GM23338 (cell line): ENCODE measurements at regions not wholly inside any gene's neighbourhood (a gene's known extent, or its start where the extent isn't known, plus 50 kb on each side); places are given as distances from the start of the nearest gene placed in this dataset.

Experiments used
- ATAC-seq: fragments of 200-7000 bp; cut with Tn5 transposase; 3 replicates; pipeline ENCODE4 v1.9.1; 2020
- DNase-seq: peaks from one replicate; pipeline ENCODE4 v3.0.0-alpha.2; 2015; ENCODE audit warnings: low spot score
- H2AFZ ChIP-seq: fragments of 200-600 bp; sonication (generic); 2 replicates; pipeline ENCODE4 v1.8.0; 2016; ENCODE audit warnings: antibody characterized with exemption, mild to moderate bottlenecking, moderate library complexity
- H3F3A ChIP-seq: fragments of 200-600 bp; sonication (generic); replicated peaks from 2 replicates; pipeline ENCODE4 v1.8.0; 2017; ENCODE audit warnings: antibody characterized with exemption, mixed run types, low read depth
- H3K27ac ChIP-seq: fragments of 200-600 bp; sonication (generic); 2 replicates; pipeline ENCODE4 v1.6.1; 2016; ENCODE audit warnings: low read depth
- H3K27me3 ChIP-seq: fragments of 200-600 bp; sonication (generic); 2 replicates; pipeline ENCODE4 v1.8.0; 2016; ENCODE audit warnings: mild to moderate bottlenecking, mixed run types, moderate library complexity; ENCODE audit not compliant: insufficient read depth
- H3K36me3 ChIP-seq: fragments of 200-600 bp; sonication (generic); 2 replicates; pipeline ENCODE4 v1.8.0; 2016; ENCODE audit warnings: mild to moderate bottlenecking; ENCODE audit not compliant: insufficient read depth
- H3K4me1 ChIP-seq: fragments of 200-600 bp; sonication (generic); 2 replicates; pipeline ENCODE4 v1.8.0; 2016; ENCODE audit warnings: mild to moderate bottlenecking, moderate library complexity; ENCODE audit not compliant: insufficient read depth
- H3K4me2 ChIP-seq: fragments of 200-600 bp; sonication (generic); 2 replicates; pipeline ENCODE4 v1.7.1; 2017; ENCODE audit warnings: mixed run types
- H3K4me3 ChIP-seq: fragments of 200-600 bp; sonication (generic); 2 replicates; pipeline ENCODE4 v1.6.1; 2016; ENCODE audit warnings: mixed run types
- H3K79me2 ChIP-seq: fragments of 200-600 bp; sonication (generic); replicated peaks from 2 replicates; pipeline ENCODE4 v1.8.0; 2017; ENCODE audit warnings: mild to moderate bottlenecking; ENCODE audit not compliant: insufficient read depth
- H3K9me2 ChIP-seq: fragments of 200-600 bp; sonication (generic); 2 replicates; pipeline ENCODE4 v1.8.0; 2017; ENCODE audit not compliant: insufficient read depth
- H4K20me1 ChIP-seq: fragments of 200-600 bp; sonication (generic); replicated peaks from 2 replicates; pipeline ENCODE4 v1.8.0; 2017; ENCODE audit warnings: mild to moderate bottlenecking; ENCODE audit not compliant: insufficient read depth
- H3K27ac Mint-ChIP-seq: 2 replicates; pipeline ENCODE4 v1.8.0; 2020; ENCODE audit warnings: inconsistent platforms, mild to moderate bottlenecking, moderate library complexity, mixed read lengths
- H3K27me3 Mint-ChIP-seq: 3 replicates; pipeline ENCODE4 v1.8.0; 2022; ENCODE audit warnings: low read depth, mild to moderate bottlenecking, moderate library complexity, mixed read lengths, inconsistent platforms; ENCODE audit not compliant: insufficient read depth, poor library complexity
- H3K36me3 Mint-ChIP-seq: 3 replicates; pipeline ENCODE4 v1.8.0; 2021; ENCODE audit warnings: low read depth, mild to moderate bottlenecking, inconsistent platforms, moderate library complexity, mixed read lengths
- H3K4me1 Mint-ChIP-seq: 3 replicates; pipeline ENCODE4 v1.8.0; 2020; ENCODE audit warnings: mild to moderate bottlenecking, inconsistent platforms, mixed read lengths
- H3K4me3 Mint-ChIP-seq: 3 replicates; pipeline ENCODE4 v1.8.0; 2021; ENCODE audit warnings: moderate library complexity, mild to moderate bottlenecking, inconsistent platforms, mixed read lengths
- H3K9me3 Mint-ChIP-seq: 3 replicates; pipeline ENCODE4 v1.8.0; 2020; ENCODE audit warnings: moderate library complexity, mild to moderate bottlenecking, inconsistent platforms, mixed read lengths
- CREB1 ChIP-seq: fragments of 250-450 bp; sonication (Bioruptor Pico); IDR thresholded peaks from 2 replicates; pipeline ENCODE4 v1.5.0; 2020; ENCODE audit warnings: low read depth, mild to moderate bottlenecking, moderate library complexity
- EZH2 ChIP-seq: fragments of 200-600 bp; sonication (generic); IDR thresholded peaks from one replicate; pipeline ENCODE4 v1.8.0; 2017; ENCODE audit warnings: antibody characterized with exemption, mild to moderate bottlenecking, low read depth; ENCODE audit not compliant: unreplicated experiment
- JUNB ChIP-seq: IDR thresholded peaks from one replicate; pipeline ENCODE4 v1.6.1; 2016; ENCODE audit warnings: antibody characterized with exemption; ENCODE audit not compliant: unreplicated experiment
- NANOG ChIP-seq: IDR thresholded peaks from 2 replicates; pipeline ENCODE4 v1.6.1; 2016; ENCODE audit warnings: antibody characterized with exemption, borderline replicate concordance
- POLR2AphosphoS5 ChIP-seq: IDR thresholded peaks from 2 replicates; pipeline ENCODE4 v1.6.1; 2016; ENCODE audit warnings: antibody characterized with exemption, low read depth
- STAT1 ChIP-seq: IDR thresholded peaks from one replicate; pipeline ENCODE4 v1.6.1; 2016; ENCODE audit warnings: antibody characterized with exemption; ENCODE audit not compliant: unreplicated experiment
- ZNF114 ChIP-seq: fragments of 250-450 bp; sonication (Bioruptor Pico); IDR thresholded peaks from 2 replicates; pipeline ENCODE4 v1.5.0; 2020; ENCODE audit warnings: mild to moderate bottlenecking, moderate library complexity
- ZNF331 ChIP-seq: fragments of 250-450 bp; sonication (Bioruptor Pico); IDR thresholded peaks from 2 replicates; pipeline ENCODE4 v1.5.0; 2020; ENCODE audit warnings: low read depth, mild to moderate bottlenecking, moderate library complexity
- TF ChIP-seq, protein P1 (sequence below), 2 experiments: fragments of 200-600 bp in 1 of 2; sonication (generic) in 1 of 2; conservative IDR thresholded peaks; 2 replicates each; pipeline versions ENCODE4 v1.5.1 to v1.6.1; 2016 to 2017; ENCODE audit warnings: antibody characterized with exemption in 2 of 2, low read depth in 2 of 2, mild to moderate bottlenecking in 2 of 2, moderate library complexity in 1 of 2
- TF ChIP-seq, protein P2 (sequence below): fragments of 250-450 bp; sonication (Bioruptor Pico); IDR thresholded peaks from 2 replicates; pipeline ENCODE4 v1.5.0; 2020; ENCODE audit warnings: mild to moderate bottlenecking, moderate library complexity
- TF ChIP-seq, protein P3 (sequence below): IDR thresholded peaks from one replicate; pipeline ENCODE4 v1.6.1; 2018; ENCODE audit warnings: antibody characterized with exemption; ENCODE audit not compliant: unreplicated experiment
- TF ChIP-seq, protein P4 (sequence below): IDR thresholded peaks from 2 replicates; pipeline ENCODE4 v1.6.1; 2016; ENCODE audit warnings: antibody characterized with exemption

DNA sequence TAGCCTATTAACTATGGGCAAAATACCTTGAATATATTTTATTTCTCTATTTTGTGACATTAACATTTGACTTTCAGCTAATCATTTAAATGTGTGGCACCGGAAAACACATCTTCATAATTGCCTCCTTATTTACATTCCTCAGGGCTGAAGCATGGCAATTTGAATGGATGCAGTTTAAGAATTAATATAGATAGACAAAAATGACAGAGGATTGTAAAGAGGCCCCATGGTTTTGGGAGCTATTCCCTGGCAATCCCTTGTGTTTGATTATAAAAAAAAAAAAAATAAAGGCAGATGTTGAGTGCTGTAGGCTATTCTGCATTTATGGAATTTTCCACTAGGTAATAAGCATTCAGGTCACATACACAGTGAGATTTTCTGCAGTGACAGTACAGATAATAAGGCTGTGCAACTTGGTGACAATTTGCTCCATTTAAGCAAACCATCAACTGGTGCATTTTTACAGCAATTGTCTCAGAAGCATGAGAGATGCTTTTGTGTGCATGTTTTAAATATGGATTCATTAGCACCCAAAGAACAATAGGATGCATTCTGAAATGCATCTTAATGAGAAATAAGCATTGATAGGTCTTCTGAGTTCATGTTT, 123.2 kb upstream of the SLC38A4 start:
- Histone ChIP-seq H3K27me3 (no peaks in the 10 kb centered on the region), H4K20me1 (no peaks in the 10 kb centered on the region), H3K79me2 (no peaks in the 10 kb centered on the region), H3K27ac (no peak overlapping the region), H3K4me2 (no peak overlapping the region), H3K36me3 (no peaks in the 10 kb centered on the region), H3K9me2 (no peaks in the 10 kb centered on the region), H2AFZ (no peak overlapping the region), H3K4me3 (no peak overlapping the region), H3F3A (no peaks in the 10 kb centered on the region), H3K4me1 (no peaks in the 10 kb centered on the region)
- Mint-ChIP-seq H3K27me3 (no peaks in the 10 kb centered on the region), H3K9me3 (no peaks in the 10 kb centered on the region), H3K36me3 (no peaks in the 10 kb centered on the region), H3K4me1 (no peaks in the 10 kb centered on the region), H3K27ac (no peak overlapping the region), H3K4me3 (no peak overlapping the region)
- no peak for DNase-seq
- no peak for ATAC-seq
- no peak for TF ChIP-seq ZNF331 (CRISPR knock-in tag)
- TF ChIP-seq, protein P1, sequence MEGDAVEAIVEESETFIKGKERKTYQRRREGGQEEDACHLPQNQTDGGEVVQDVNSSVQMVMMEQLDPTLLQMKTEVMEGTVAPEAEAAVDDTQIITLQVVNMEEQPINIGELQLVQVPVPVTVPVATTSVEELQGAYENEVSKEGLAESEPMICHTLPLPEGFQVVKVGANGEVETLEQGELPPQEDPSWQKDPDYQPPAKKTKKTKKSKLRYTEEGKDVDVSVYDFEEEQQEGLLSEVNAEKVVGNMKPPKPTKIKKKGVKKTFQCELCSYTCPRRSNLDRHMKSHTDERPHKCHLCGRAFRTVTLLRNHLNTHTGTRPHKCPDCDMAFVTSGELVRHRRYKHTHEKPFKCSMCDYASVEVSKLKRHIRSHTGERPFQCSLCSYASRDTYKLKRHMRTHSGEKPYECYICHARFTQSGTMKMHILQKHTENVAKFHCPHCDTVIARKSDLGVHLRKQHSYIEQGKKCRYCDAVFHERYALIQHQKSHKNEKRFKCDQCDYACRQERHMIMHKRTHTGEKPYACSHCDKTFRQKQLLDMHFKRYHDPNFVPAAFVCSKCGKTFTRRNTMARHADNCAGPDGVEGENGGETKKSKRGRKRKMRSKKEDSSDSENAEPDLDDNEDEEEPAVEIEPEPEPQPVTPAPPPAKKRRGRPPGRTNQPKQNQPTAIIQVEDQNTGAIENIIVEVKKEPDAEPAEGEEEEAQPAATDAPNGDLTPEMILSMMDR (conservative IDR thresholded peaks at IDR 0.05; ENCODE audit: low read depth in 2 of 2) = no peak
- TF ChIP-seq POLR2AphosphoS5 = no peak
- TF ChIP-seq, protein P2, sequence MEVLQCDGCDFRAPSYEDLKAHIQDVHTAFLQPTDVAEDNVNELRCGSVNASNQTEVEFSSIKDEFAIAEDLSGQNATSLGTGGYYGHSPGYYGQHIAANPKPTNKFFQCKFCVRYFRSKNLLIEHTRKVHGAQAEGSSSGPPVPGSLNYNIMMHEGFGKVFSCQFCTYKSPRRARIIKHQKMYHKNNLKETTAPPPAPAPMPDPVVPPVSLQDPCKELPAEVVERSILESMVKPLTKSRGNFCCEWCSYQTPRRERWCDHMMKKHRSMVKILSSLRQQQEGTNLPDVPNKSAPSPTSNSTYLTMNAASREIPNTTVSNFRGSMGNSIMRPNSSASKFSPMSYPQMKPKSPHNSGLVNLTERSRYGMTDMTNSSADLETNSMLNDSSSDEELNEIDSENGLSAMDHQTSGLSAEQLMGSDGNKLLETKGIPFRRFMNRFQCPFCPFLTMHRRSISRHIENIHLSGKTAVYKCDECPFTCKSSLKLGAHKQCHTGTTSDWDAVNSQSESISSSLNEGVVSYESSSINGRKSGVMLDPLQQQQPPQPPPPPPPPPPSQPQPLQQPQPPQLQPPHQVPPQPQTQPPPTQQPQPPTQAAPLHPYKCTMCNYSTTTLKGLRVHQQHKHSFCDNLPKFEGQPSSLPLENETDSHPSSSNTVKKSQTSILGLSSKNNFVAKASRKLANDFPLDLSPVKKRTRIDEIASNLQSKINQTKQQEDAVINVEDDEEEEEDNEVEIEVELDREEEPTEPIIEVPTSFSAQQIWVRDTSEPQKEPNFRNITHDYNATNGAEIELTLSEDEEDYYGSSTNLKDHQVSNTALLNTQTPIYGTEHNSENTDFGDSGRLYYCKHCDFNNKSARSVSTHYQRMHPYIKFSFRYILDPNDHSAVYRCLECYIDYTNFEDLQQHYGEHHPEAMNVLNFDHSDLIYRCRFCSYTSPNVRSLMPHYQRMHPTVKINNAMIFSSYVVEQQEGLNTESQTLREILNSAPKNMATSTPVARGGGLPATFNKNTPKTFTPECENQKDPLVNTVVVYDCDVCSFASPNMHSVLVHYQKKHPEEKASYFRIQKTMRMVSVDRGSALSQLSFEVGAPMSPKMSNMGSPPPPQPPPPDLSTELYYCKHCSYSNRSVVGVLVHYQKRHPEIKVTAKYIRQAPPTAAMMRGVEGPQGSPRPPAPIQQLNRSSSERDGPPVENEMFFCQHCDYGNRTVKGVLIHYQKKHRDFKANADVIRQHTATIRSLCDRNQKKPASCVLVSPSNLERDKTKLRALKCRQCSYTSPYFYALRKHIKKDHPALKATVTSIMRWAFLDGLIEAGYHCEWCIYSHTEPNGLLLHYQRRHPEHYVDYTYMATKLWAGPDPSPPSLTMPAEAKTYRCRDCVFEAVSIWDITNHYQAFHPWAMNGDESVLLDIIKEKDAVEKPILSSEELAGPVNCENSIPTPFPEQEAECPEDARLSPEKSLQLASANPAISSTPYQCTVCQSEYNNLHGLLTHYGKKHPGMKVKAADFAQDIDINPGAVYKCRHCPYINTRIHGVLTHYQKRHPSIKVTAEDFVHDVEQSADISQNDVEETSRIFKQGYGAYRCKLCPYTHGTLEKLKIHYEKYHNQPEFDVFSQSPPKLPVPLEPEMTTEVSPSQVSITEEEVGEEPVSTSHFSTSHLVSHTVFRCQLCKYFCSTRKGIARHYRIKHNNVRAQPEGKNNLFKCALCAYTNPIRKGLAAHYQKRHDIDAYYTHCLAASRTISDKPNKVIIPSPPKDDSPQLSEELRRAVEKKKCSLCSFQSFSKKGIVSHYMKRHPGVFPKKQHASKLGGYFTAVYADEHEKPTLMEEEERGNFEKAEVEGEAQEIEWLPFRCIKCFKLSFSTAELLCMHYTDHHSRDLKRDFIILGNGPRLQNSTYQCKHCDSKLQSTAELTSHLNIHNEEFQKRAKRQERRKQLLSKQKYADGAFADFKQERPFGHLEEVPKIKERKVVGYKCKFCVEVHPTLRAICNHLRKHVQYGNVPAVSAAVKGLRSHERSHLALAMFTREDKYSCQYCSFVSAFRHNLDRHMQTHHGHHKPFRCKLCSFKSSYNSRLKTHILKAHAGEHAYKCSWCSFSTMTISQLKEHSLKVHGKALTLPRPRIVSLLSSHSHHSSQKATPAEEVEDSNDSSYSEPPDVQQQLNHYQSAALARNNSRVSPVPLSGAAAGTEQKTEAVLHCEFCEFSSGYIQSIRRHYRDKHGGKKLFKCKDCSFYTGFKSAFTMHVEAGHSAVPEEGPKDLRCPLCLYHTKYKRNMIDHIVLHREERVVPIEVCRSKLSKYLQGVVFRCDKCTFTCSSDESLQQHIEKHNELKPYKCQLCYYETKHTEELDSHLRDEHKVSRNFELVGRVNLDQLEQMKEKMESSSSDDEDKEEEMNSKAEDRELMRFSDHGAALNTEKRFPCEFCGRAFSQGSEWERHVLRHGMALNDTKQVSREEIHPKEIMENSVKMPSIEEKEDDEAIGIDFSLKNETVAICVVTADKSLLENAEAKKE (CRISPR knock-in tag) = no peak
- TF ChIP-seq JUNB = no peak
- no peak for TF ChIP-seq CREB1 (CRISPR knock-in tag)
- TF ChIP-seq, protein P3, sequence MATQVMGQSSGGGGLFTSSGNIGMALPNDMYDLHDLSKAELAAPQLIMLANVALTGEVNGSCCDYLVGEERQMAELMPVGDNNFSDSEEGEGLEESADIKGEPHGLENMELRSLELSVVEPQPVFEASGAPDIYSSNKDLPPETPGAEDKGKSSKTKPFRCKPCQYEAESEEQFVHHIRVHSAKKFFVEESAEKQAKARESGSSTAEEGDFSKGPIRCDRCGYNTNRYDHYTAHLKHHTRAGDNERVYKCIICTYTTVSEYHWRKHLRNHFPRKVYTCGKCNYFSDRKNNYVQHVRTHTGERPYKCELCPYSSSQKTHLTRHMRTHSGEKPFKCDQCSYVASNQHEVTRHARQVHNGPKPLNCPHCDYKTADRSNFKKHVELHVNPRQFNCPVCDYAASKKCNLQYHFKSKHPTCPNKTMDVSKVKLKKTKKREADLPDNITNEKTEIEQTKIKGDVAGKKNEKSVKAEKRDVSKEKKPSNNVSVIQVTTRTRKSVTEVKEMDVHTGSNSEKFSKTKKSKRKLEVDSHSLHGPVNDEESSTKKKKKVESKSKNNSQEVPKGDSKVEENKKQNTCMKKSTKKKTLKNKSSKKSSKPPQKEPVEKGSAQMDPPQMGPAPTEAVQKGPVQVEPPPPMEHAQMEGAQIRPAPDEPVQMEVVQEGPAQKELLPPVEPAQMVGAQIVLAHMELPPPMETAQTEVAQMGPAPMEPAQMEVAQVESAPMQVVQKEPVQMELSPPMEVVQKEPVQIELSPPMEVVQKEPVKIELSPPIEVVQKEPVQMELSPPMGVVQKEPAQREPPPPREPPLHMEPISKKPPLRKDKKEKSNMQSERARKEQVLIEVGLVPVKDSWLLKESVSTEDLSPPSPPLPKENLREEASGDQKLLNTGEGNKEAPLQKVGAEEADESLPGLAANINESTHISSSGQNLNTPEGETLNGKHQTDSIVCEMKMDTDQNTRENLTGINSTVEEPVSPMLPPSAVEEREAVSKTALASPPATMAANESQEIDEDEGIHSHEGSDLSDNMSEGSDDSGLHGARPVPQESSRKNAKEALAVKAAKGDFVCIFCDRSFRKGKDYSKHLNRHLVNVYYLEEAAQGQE = no peak
- no peak for TF ChIP-seq NANOG
- no peak for TF ChIP-seq EZH2
- TF ChIP-seq, protein P4, sequence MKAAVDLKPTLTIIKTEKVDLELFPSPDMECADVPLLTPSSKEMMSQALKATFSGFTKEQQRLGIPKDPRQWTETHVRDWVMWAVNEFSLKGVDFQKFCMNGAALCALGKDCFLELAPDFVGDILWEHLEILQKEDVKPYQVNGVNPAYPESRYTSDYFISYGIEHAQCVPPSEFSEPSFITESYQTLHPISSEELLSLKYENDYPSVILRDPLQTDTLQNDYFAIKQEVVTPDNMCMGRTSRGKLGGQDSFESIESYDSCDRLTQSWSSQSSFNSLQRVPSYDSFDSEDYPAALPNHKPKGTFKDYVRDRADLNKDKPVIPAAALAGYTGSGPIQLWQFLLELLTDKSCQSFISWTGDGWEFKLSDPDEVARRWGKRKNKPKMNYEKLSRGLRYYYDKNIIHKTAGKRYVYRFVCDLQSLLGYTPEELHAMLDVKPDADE = no peak
- no peak for TF ChIP-seq ZNF114 (CRISPR knock-in tag)
- no peak for TF ChIP-seq STAT1
